Ascending aorta (tissue), 2 donors: ENCODE measurements at regions not wholly inside any gene's neighbourhood (a gene's known extent, or its start where the extent isn't known, plus 50 kb on each side); places are given as distances from the start of the nearest gene placed in this dataset.

Source experiments
- DNase-seq, 2 donors: peaks; one replicate each; pipeline ENCODE4 v3.0.0-alpha.2; 2019; ENCODE audit warnings: low spot score in 2 of 2
- H3K27ac ChIP-seq, 2 donors: fragments of 200-600 bp; sonication (generic); one replicate each; pipeline ENCODE4 v1.5.1; 2016 to 2017; ENCODE audit warnings: mild to moderate bottlenecking in 1 of 2
- H3K27me3 ChIP-seq: fragments of 200-600 bp; sonication (generic); one replicate; pipeline ENCODE4 v1.5.1; 2017
- H3K36me3 ChIP-seq, 2 donors: fragments of 200-600 bp; sonication (generic); one replicate each; pipeline ENCODE4 v1.5.1; 2016
- H3K4me1 ChIP-seq, 2 donors: fragments of 200-600 bp; sonication (generic); one replicate each; pipeline ENCODE4 v1.5.1; 2016 to 2017; ENCODE audit warnings: mild to moderate bottlenecking in 1 of 2
- H3K4me3 ChIP-seq, 2 donors: fragments of 200-600 bp; sonication (generic); one replicate each; pipeline ENCODE4 v1.5.1; 2016 to 2017; ENCODE audit warnings: mild to moderate bottlenecking in 1 of 2
- H3K9me3 ChIP-seq, 2 donors: fragments of 200-600 bp; sonication (generic); one replicate each; pipeline ENCODE4 v1.5.1; 2016
- CTCF ChIP-seq, 3 experiments: fragments of 200-600 bp in 2 of 3; fragments of 450-650 bp in 1 of 3; sonication (generic) in 2 of 3; IDR thresholded peaks; one replicate each; pipeline ENCODE4 v1.5.1; 2016 to 2019; ENCODE audit warnings: antibody characterized with exemption in 3 of 3, mild to moderate bottlenecking in 1 of 3, moderate library complexity in 1 of 3
- intact Hi-C: fragments of 100-400 bp; cut with DNase I; formaldehyde crosslinking; loops from one replicate; pipeline ENCODE4 v1.15.1; 2023

- no peaks in the 10 kb centered on the region for H3K9me3 ChIP-seq
- no peak overlapping the region for H3K4me3 ChIP-seq
- no peak for TF ChIP-seq CTCF (IDR thresholded peaks at IDR 0.05)
- intact Hi-C loops: no loop called here
- no peak for DNase-seq
- no peaks in the 10 kb centered on the region for H3K36me3 ChIP-seq
- H3K27me3 ChIP-seq: no peaks in the 10 kb centered on the region
- H3K27ac ChIP-seq: no peak overlapping the region
- no peaks in the 10 kb centered on the region for H3K4me1 ChIP-seq
Observed at GRCh38 chr10:33100781-33101391, 142.9 kb upstream of the ITGB1 start.

GRCh38 chr10:33099748-33100147 is 141.7 kb upstream of the ITGB1 start:
- DNase-seq: no peak
- H3K36me3 ChIP-seq: no peaks in the 10 kb centered on the region
- intact Hi-C loops: no loop called here
- H3K4me1 ChIP-seq: no peaks in the 10 kb centered on the region
- H3K9me3 ChIP-seq: no peaks in the 10 kb centered on the region
- no peak overlapping the region for H3K4me3 ChIP-seq
- H3K27ac ChIP-seq: no peak overlapping the region
- no peak for TF ChIP-seq CTCF (IDR thresholded peaks at IDR 0.05)
- H3K27me3 ChIP-seq: no peaks in the 10 kb centered on the region

- H3K27me3 ChIP-seq: no peaks in the 10 kb centered on the region
- H3K9me3 ChIP-seq: no peaks in the 10 kb centered on the region
- no peak overlapping the region for H3K4me3 ChIP-seq
- no peak for DNase-seq
- H3K36me3 ChIP-seq: no peaks in the 10 kb centered on the region
- TF ChIP-seq CTCF (IDR thresholded peaks at IDR 0.05): no peak
- no peak overlapping the region for H3K27ac ChIP-seq
- H3K4me1 ChIP-seq: no peaks in the 10 kb centered on the region
- intact Hi-C loops: no loop called here
Observed at GRCh38 chr10:33098951-33099663, 141.1 kb upstream of the ITGB1 start.

- no peak for TF ChIP-seq CTCF (IDR thresholded peaks at IDR 0.05)
- no peak for DNase-seq
- no peaks in the 10 kb centered on the region for H3K27me3 ChIP-seq
- no peaks in the 10 kb centered on the region for H3K9me3 ChIP-seq
- intact Hi-C loops: no loop called here
- H3K36me3 ChIP-seq: no peaks in the 10 kb centered on the region
- no peaks in the 10 kb centered on the region for H3K4me1 ChIP-seq
- H3K27ac ChIP-seq: no peak overlapping the region
- no peak overlapping the region for H3K4me3 ChIP-seq
Observed at GRCh38 chr10:33095867-33096815, 138.1 kb upstream of the ITGB1 start.

GRCh38 chr10:33094263-33095051 is 136.4 kb upstream of the ITGB1 start:
- Histone ChIP-seq H3K27me3 (no peaks in the 10 kb centered on the region), H3K27ac (no peak overlapping the region), H3K9me3 (no peaks in the 10 kb centered on the region), H3K36me3 (no peaks in the 10 kb centered on the region), H3K4me1 (no peaks in the 10 kb centered on the region), H3K4me3 (no peak overlapping the region)
- no peak for DNase-seq
- TF ChIP-seq CTCF (IDR thresholded peaks at IDR 0.05): no peak
- intact Hi-C loops: no loop called here
